ENCODE measurements at regions not wholly inside any gene's neighbourhood (a gene's known extent, or its start where the extent isn't known, plus 50 kb on each side); places are given as distances from the start of the nearest gene placed in this dataset.

DNA sequence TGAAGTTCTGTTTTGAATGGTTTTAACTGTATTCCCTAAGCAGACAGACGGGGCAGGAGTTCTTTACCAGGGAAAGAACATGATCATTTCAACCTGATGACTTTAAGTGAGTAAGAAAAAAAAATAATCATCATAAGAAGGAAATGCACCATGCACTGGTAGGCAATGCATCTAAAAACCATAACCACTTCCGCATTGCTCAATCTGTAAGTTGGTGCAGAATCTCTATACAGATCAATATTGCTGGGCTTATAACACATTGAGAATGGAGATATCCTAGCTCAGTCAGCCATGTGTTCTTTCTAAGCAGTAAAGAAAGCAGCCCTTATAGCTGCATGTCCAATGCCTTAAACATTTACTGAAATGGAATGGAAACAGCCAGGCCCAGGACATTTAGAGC, 407.1 kb upstream of the DMAC1 start:
- no CpG with 5 or more reads among the region's 2 CpGs for WGBS (ENCODE audit: insufficient coverage)
- no peaks in the 10 kb centered on the region for H3K36me3 ChIP-seq (ENCODE audit: control insufficient read depth, insufficient read depth, low read length)
- no peak overlapping the region for H3K4me3 ChIP-seq (ENCODE audit: low read depth, low read length)
- H3K4me1 ChIP-seq (ENCODE audit: control insufficient read depth, insufficient read depth, low read length): no peaks in the 10 kb centered on the region
- H3K27me3 ChIP-seq (ENCODE audit: control insufficient read depth, insufficient read depth, low read length): no peaks in the 10 kb centered on the region
- H3K27ac ChIP-seq (ENCODE audit: low read depth, low read length): no peak overlapping the region
- H3K9me3 ChIP-seq (ENCODE audit: control insufficient read depth, insufficient read depth, low read length): no peaks in the 10 kb centered on the region
- no peak for DNase-seq (ENCODE audit: low read depth in 4 of 6, low spot score in 6 of 6)

- no peak overlapping the region for H3K27ac ChIP-seq (ENCODE audit: low read depth, low read length)
- no peaks in the 10 kb centered on the region for H3K36me3 ChIP-seq (ENCODE audit: control insufficient read depth, insufficient read depth, low read length)
- no peaks in the 10 kb centered on the region for H3K27me3 ChIP-seq (ENCODE audit: control insufficient read depth, insufficient read depth, low read length)
- H3K4me3 ChIP-seq (ENCODE audit: low read depth, low read length): no peak overlapping the region
- H3K4me1 ChIP-seq (ENCODE audit: control insufficient read depth, insufficient read depth, low read length): no peaks in the 10 kb centered on the region
- no peak for DNase-seq (ENCODE audit: low read depth in 4 of 6, low spot score in 6 of 6)
- no peaks in the 10 kb centered on the region for H3K9me3 ChIP-seq (ENCODE audit: control insufficient read depth, insufficient read depth, low read length)
These were observed 406.0 kb upstream of the DMAC1 start for GRCh38 chr9:8205576-8205975.

DNA sequence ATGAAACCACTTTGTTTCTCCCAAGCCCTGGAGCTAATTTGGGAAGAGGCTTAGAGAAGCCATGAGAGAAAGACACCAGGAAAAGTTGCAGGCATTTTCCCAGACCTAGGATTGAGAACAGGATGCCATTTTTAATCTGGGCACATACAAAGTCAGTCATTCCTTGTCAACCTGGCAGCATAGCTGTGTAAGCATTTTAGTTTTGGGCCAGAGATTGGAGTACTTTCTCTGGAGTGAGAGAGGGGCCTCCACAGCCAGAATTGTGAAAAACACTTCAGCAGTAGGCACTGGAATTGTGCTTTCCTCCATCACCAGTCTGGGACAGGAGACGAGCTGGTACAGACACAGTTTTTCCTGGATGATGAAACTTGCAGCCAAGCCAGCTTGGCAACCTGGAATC, 390.3 kb upstream of the DMAC1 start:
- WGBS (ENCODE audit: insufficient coverage): 91% methylated on average over 1 of the region's 1 CpG
- H3K4me1 ChIP-seq (ENCODE audit: control insufficient read depth, insufficient read depth, low read length): no peaks in the 10 kb centered on the region
- no peaks in the 10 kb centered on the region for H3K36me3 ChIP-seq (ENCODE audit: control insufficient read depth, insufficient read depth, low read length)
- peak in 1 of 6 donors; percentile 73 for DNase-seq (ENCODE audit: low read depth in 4 of 6, low spot score in 6 of 6)
- no peaks in the 10 kb centered on the region for H3K27me3 ChIP-seq (ENCODE audit: control insufficient read depth, insufficient read depth, low read length)
- H3K9me3 ChIP-seq (ENCODE audit: control insufficient read depth, insufficient read depth, low read length): no peaks in the 10 kb centered on the region
- H3K27ac ChIP-seq (ENCODE audit: low read depth, low read length): no peak overlapping the region
- no peak overlapping the region for H3K4me3 ChIP-seq (ENCODE audit: low read depth, low read length)

GRCh38 chr9:8188723-8189407, 389.3 kb upstream of the DMAC1 start:
- Histone ChIP-seq H3K27ac (ENCODE audit: low read depth, low read length) (no peak overlapping the region), H3K4me3 (ENCODE audit: low read depth, low read length) (no peak overlapping the region), H3K9me3 (ENCODE audit: control insufficient read depth, insufficient read depth, low read length) (no peaks in the 10 kb centered on the region), H3K4me1 (ENCODE audit: control insufficient read depth, insufficient read depth, low read length) (no peaks in the 10 kb centered on the region), H3K27me3 (ENCODE audit: control insufficient read depth, insufficient read depth, low read length) (no peaks in the 10 kb centered on the region), H3K36me3 (ENCODE audit: control insufficient read depth, insufficient read depth, low read length) (no peaks in the 10 kb centered on the region)
- WGBS (ENCODE audit: insufficient coverage): 74% methylated on average over 5 of the region's 6 CpGs
- DNase-seq (ENCODE audit: low read depth in 4 of 6, low spot score in 6 of 6): peak in 2 of 6 donors; percentile 37 to 58

- WGBS (ENCODE audit: insufficient coverage): 94% methylated on average over 4 of the region's 4 CpGs
- Histone ChIP-seq H3K36me3 (ENCODE audit: control insufficient read depth, insufficient read depth, low read length) (no peaks in the 10 kb centered on the region), H3K4me3 (ENCODE audit: low read depth, low read length) (no peak overlapping the region), H3K4me1 (ENCODE audit: control insufficient read depth, insufficient read depth, low read length) (no peaks in the 10 kb centered on the region), H3K9me3 (ENCODE audit: control insufficient read depth, insufficient read depth, low read length) (no peaks in the 10 kb centered on the region), H3K27ac (ENCODE audit: low read depth, low read length) (no peak overlapping the region), H3K27me3 (ENCODE audit: control insufficient read depth, insufficient read depth, low read length) (no peaks in the 10 kb centered on the region)
- no peak for DNase-seq (ENCODE audit: low read depth in 4 of 6, low spot score in 6 of 6)
These were observed 387.0 kb upstream of the DMAC1 start for GRCh38 chr9:8186560-8186959.

DNA sequence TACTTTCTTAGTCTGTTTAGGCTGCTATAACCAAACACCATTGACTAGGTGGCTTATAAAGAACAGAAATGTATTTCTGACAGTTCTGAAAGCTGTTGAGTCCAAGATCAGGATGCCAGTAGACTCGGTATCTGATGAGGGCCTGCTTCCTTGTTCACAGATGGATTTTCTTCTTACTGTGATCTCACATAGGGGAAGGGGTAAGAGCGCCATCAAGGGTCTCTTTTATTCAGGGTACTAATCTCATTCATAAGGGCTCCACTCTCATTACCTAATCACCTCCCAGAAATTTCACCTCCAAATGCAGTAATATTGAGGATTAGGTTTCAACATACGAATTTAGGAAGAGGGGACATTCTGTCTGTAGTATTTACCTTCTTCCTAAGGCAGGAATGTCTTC, 384.0 kb upstream of the DMAC1 start:
- H3K27ac ChIP-seq (ENCODE audit: low read depth, low read length): no peak overlapping the region
- WGBS (ENCODE audit: insufficient coverage): no CpG with 5 or more reads among the region's 3 CpGs
- no peaks in the 10 kb centered on the region for H3K36me3 ChIP-seq (ENCODE audit: control insufficient read depth, insufficient read depth, low read length)
- no peaks in the 10 kb centered on the region for H3K4me1 ChIP-seq (ENCODE audit: control insufficient read depth, insufficient read depth, low read length)
- no peak for DNase-seq (ENCODE audit: low read depth in 4 of 6, low spot score in 6 of 6)
- no peaks in the 10 kb centered on the region for H3K27me3 ChIP-seq (ENCODE audit: control insufficient read depth, insufficient read depth, low read length)
- no peak overlapping the region for H3K4me3 ChIP-seq (ENCODE audit: low read depth, low read length)
- no peaks in the 10 kb centered on the region for H3K9me3 ChIP-seq (ENCODE audit: control insufficient read depth, insufficient read depth, low read length)

DNA sequence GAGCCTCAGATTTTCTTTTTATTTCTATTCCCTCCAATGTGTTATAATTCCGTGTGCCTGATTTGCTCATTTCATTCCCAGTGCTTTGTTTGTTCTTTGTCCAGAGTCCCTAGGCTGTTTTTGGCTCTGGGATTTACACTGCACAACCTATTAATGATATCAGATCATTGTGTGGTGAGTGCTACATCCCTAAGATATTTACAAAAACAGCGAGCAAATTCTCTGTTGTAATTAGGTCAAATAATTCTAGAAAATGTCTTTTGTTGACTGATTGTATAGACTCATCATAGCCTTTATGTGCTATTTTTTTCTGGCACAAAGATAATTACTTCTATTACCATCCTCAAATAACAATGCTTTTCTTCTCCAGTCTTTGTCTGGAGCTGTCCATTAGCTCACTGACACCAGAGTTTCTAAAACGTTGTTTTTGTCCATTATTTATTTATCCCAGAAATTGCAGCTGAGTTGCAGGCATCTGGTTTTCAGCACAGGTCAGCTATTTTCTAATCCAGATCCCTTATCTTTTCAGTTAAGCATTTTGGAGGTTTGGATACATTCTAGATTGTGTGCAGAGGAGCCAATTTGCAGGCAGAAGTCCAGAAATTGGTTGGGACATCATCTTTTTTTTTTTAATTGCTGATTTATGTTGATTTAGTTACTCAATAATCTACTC, 379.9 kb upstream of the DMAC1 start:
- no peaks in the 10 kb centered on the region for H3K36me3 ChIP-seq (ENCODE audit: control insufficient read depth, insufficient read depth, low read length)
- no peaks in the 10 kb centered on the region for H3K27me3 ChIP-seq (ENCODE audit: control insufficient read depth, insufficient read depth, low read length)
- no peak overlapping the region for H3K27ac ChIP-seq (ENCODE audit: low read depth, low read length)
- WGBS (ENCODE audit: insufficient coverage): 0% methylated on average over 1 of the region's 3 CpGs
- no peak overlapping the region for H3K4me3 ChIP-seq (ENCODE audit: low read depth, low read length)
- H3K4me1 ChIP-seq (ENCODE audit: control insufficient read depth, insufficient read depth, low read length): no peaks in the 10 kb centered on the region
- H3K9me3 ChIP-seq (ENCODE audit: control insufficient read depth, insufficient read depth, low read length): peaks cover 5% of the 10 kb centered on the region
- DNase-seq (ENCODE audit: low read depth in 4 of 6, low spot score in 6 of 6): no peak

GRCh38 chr9:8172000-8172399, 372.4 kb upstream of the DMAC1 start:
- Histone ChIP-seq H3K36me3 (ENCODE audit: control insufficient read depth, insufficient read depth, low read length) (no peaks in the 10 kb centered on the region), H3K4me3 (ENCODE audit: low read depth, low read length) (no peak overlapping the region), H3K9me3 (ENCODE audit: control insufficient read depth, insufficient read depth, low read length) (peaks cover 5% of the 10 kb centered on the region), H3K4me1 (ENCODE audit: control insufficient read depth, insufficient read depth, low read length) (no peaks in the 10 kb centered on the region), H3K27me3 (ENCODE audit: control insufficient read depth, insufficient read depth, low read length) (no peaks in the 10 kb centered on the region), H3K27ac (ENCODE audit: low read depth, low read length) (no peak overlapping the region)
- WGBS (ENCODE audit: insufficient coverage): no CpG with 5 or more reads among the region's 2 CpGs
- no peak for DNase-seq (ENCODE audit: low read depth in 4 of 6, low spot score in 6 of 6)

GRCh38 chr9:8168916-8169438, 369.4 kb upstream of the DMAC1 start:
- no peak overlapping the region for H3K4me3 ChIP-seq (ENCODE audit: low read depth, low read length)
- no CpG with 5 or more reads among the region's 2 CpGs for WGBS (ENCODE audit: insufficient coverage)
- H3K4me1 ChIP-seq (ENCODE audit: control insufficient read depth, insufficient read depth, low read length): no peaks in the 10 kb centered on the region
- no peak for DNase-seq (ENCODE audit: low read depth in 4 of 6, low spot score in 6 of 6)
- no peaks in the 10 kb centered on the region for H3K36me3 ChIP-seq (ENCODE audit: control insufficient read depth, insufficient read depth, low read length)
- H3K9me3 ChIP-seq (ENCODE audit: control insufficient read depth, insufficient read depth, low read length): no peaks in the 10 kb centered on the region
- H3K27me3 ChIP-seq (ENCODE audit: control insufficient read depth, insufficient read depth, low read length): no peaks in the 10 kb centered on the region
- no peak overlapping the region for H3K27ac ChIP-seq (ENCODE audit: low read depth, low read length)

DNA sequence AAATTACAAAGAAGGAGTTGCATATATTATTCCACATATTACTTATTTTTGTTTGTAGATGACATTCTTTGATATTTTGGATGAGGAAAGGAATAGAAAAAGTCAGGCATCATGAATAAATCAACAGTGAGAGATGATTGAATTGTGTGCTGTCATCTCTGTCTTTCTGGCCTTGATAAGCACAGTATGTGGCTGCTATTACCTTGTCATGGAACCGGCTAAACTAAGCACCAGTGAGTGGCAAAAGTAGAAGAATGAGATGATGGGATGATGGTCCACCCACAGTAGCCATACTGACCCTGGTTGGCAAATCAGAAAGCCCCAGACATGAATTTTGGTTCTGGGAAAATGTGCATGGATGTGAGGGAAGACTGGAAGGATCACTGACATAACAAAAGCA, 361.2 kb upstream of the DMAC1 start:
- Histone ChIP-seq H3K4me3 (ENCODE audit: low read depth, low read length) (no peak overlapping the region), H3K9me3 (ENCODE audit: control insufficient read depth, insufficient read depth, low read length) (no peaks in the 10 kb centered on the region), H3K27ac (ENCODE audit: low read depth, low read length) (no peak overlapping the region), H3K4me1 (ENCODE audit: control insufficient read depth, insufficient read depth, low read length) (no peaks in the 10 kb centered on the region), H3K36me3 (ENCODE audit: control insufficient read depth, insufficient read depth, low read length) (no peaks in the 10 kb centered on the region), H3K27me3 (ENCODE audit: control insufficient read depth, insufficient read depth, low read length) (no peaks in the 10 kb centered on the region)
- WGBS (ENCODE audit: insufficient coverage): 60% methylated on average over 1 of the region's 1 CpG
- no peak for DNase-seq (ENCODE audit: low read depth in 4 of 6, low spot score in 6 of 6)

All from spinal cord (tissue), 9 donors.